Caco-2 (cell line): ENCODE measurements at regions not wholly inside any gene's neighbourhood (a gene's known extent, or its start where the extent isn't known, plus 50 kb on each side); places are given as distances from the start of the nearest gene placed in this dataset.

Source experiments
- BruUV-seq: library from RNA; stranded (reverse); fragments of 400-500 nt; replicated peaks from 2 replicates; lab custom pipeline; 2021; lab: Mats Ljungman, UMichigan
- CTCF ChIA-PET: fragments of 300-600 bp; sonication (Branson Sonifier 250); formaldehyde crosslinking; loops from one replicate; lab custom pipeline; 2022; ENCODE audit warnings: antibody characterized with exemption; lab: Charles Lee
- POLR2A ChIA-PET: fragments of 300-600 bp; sonication (Branson Sonifier 250); formaldehyde crosslinking; loops from one replicate; lab custom pipeline; 2022; ENCODE audit warnings: antibody characterized with exemption; lab: Charles Lee
- DNase-seq, 2 experiments: peaks; one replicate each; pipeline versions ENCODE4 v3.0.0 to v3.0.0-alpha.2; 2020 to 2022
- H3K27me3 ChIP-seq: replicated peaks from 2 replicates; pipeline ENCODE4 v1.6.0; 2011; ENCODE audit warnings: low read length; ENCODE audit not compliant: control insufficient read depth, insufficient read depth
- H3K36me3 ChIP-seq: 2 replicates; pipeline ENCODE4 v1.5.1; 2011; ENCODE audit warnings: low read length; ENCODE audit not compliant: control insufficient read depth, insufficient read depth
- H3K4me1 ChIP-seq: fragments of 250-450 bp; sonication (Bioruptor Pico); 2 replicates; pipeline ENCODE4 v1.5.1; 2020; ENCODE audit warnings: mild to moderate bottlenecking
- H3K4me3 ChIP-seq: 2 replicates; pipeline ENCODE4 v1.5.1; 2011; ENCODE audit warnings: low read depth, mild to moderate bottlenecking, control low read depth, low read length
- H3K9me3 ChIP-seq: fragments of 250-450 bp; sonication (Bioruptor Pico); 2 replicates; pipeline ENCODE4 v1.5.1; 2020; ENCODE audit warnings: mild to moderate bottlenecking, moderate library complexity
- H3K27ac Mint-ChIP-seq: one replicate; pipeline ENCODE4 v1.8.0; 2022; ENCODE audit warnings: mixed read lengths; ENCODE audit not compliant: unreplicated experiment
- H3K27me3 Mint-ChIP-seq: one replicate; pipeline ENCODE4 v1.8.0; 2022; ENCODE audit warnings: mixed read lengths; ENCODE audit not compliant: insufficient read depth, unreplicated experiment
- H3K36me3 Mint-ChIP-seq: one replicate; pipeline ENCODE4 v1.8.0; 2022; ENCODE audit warnings: mild to moderate bottlenecking, mixed read lengths; ENCODE audit not compliant: insufficient read depth, unreplicated experiment
- H3K4me1 Mint-ChIP-seq: one replicate; pipeline ENCODE4 v1.8.0; 2022; ENCODE audit warnings: low read depth, mixed read lengths; ENCODE audit not compliant: unreplicated experiment
- H3K4me3 Mint-ChIP-seq: one replicate; pipeline ENCODE4 v1.8.0; 2022; ENCODE audit warnings: mild to moderate bottlenecking, moderate library complexity, mixed read lengths; ENCODE audit not compliant: unreplicated experiment
- H3K9me3 Mint-ChIP-seq: one replicate; pipeline ENCODE4 v1.8.0; 2022; ENCODE audit warnings: mixed read lengths; ENCODE audit not compliant: unreplicated experiment
- intact Hi-C: fragments of 100-400 bp; cut with micrococcal nuclease; formaldehyde crosslinking; loops from one replicate; pipeline ENCODE4 v1.10.0; 2022; ENCODE audit not compliant: unreplicated experiment
- TF ChIP-seq, protein P1 (sequence below), 2 experiments: fragments of 200-600 bp in 1 of 2; IDR thresholded peaks; 1 replicate in 1 of 2; 2 replicates in 1 of 2; pipeline versions ENCODE4 v1.5.1 to v1.8.0; 2011 to 2022; ENCODE audit warnings: antibody characterized with exemption in 1 of 2, control low read depth in 1 of 2, inconsistent platforms in 1 of 2, low read depth in 1 of 2, low read length in 1 of 2, mild to moderate bottlenecking in 1 of 2, moderate library complexity in 1 of 2; ENCODE audit not compliant: insufficient read depth in 1 of 2, severe bottlenecking in 1 of 2, unreplicated experiment in 1 of 2

DNA sequence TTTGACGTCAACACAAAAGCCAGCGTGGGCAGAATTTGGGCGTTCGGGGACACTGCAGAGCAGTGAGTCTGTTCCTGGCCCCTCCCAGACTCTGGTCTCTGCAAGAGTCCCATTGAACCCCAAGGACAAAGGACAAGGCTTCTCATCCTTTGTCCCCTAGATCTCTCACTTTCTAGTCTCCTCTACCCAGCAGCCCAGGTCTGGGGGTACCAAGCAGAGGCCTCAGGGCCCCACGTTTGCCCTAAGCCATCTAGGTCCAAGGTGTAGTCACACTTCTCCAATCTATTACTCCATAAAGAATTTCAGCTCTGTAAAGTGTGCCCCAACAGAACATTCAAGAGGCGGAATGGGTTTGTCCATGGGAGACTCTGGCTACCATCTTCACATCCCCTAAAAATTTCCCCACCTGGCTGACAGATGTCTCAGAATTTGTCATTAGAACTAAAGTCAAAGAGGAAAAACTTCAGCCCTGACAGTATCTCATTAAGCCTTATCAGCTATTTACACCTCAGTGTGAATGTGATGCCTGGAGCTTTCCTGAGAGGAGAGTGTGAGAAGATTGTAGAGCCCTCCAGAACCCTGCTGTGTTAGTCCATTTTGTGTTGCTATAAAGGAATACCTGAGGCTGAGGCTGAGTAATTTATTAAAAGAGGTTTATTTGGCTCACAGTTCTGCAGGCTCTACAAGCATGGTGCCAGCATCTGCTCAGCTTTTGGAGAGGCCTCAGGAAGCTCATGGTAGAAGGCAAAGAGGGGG lies 81.4 kb upstream of the HABP2 start:
- intact Hi-C loops = no loop called here
- POLR2A ChIA-PET = interaction anchor here (0.6 kb wide), 1 partner anchor 92 kb away, joined by 3 read pairs; no protein-coding TSS in a partner anchor
- Histone ChIP-seq H3K9me3 (no peaks in the 10 kb centered on the region; the same call in 1 of the 2 replicates), H3K36me3 (no peaks in the 10 kb centered on the region), H3K4me3 (no peak overlapping the region), H3K27me3 (no peaks in the 10 kb centered on the region; the same call in 1 of the 2 replicates), H3K4me1 (no peaks in the 10 kb centered on the region)
- BruUV-seq = no TSS peak
- Mint-ChIP-seq H3K27ac (no peak overlapping the region), H3K4me3 (no peak overlapping the region), H3K9me3 (peaks cover 11% of the 10 kb centered on the region), H3K4me1 (no peaks in the 10 kb centered on the region), H3K36me3 (no peaks in the 10 kb centered on the region), H3K27me3 (no peaks in the 10 kb centered on the region)
- CTCF ChIA-PET = no interaction called here
- no peak for DNase-seq
- TF ChIP-seq, protein P1, sequence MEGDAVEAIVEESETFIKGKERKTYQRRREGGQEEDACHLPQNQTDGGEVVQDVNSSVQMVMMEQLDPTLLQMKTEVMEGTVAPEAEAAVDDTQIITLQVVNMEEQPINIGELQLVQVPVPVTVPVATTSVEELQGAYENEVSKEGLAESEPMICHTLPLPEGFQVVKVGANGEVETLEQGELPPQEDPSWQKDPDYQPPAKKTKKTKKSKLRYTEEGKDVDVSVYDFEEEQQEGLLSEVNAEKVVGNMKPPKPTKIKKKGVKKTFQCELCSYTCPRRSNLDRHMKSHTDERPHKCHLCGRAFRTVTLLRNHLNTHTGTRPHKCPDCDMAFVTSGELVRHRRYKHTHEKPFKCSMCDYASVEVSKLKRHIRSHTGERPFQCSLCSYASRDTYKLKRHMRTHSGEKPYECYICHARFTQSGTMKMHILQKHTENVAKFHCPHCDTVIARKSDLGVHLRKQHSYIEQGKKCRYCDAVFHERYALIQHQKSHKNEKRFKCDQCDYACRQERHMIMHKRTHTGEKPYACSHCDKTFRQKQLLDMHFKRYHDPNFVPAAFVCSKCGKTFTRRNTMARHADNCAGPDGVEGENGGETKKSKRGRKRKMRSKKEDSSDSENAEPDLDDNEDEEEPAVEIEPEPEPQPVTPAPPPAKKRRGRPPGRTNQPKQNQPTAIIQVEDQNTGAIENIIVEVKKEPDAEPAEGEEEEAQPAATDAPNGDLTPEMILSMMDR (IDR thresholded peaks at IDR 0.05; ENCODE audit: insufficient read depth in 1 of 2, low read depth in 1 of 2, low read length in 1 of 2, severe bottlenecking in 1 of 2, unreplicated experiment in 1 of 2) = no peak

DNA sequence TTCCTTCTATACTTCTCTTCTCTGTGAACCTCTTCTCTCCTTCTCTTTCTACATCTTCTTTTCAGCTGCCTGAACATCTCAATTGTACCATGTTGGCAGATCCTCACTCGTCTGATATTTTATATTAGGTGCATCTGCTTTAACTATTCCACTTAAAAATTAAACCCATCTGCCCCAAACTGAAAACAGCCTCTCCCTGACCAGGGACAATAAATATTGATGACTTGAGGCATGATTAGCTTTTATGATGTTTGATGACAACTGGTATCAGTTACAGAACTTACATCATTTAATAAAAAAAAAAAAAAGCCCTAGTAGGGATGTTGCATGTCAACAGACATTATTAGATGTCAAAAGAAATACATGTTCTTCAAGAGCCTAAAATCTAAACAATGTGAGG lies 79.8 kb upstream of the HABP2 start:
- Mint-ChIP-seq H3K36me3 (no peaks in the 10 kb centered on the region), H3K27ac (no peak overlapping the region), H3K9me3 (peaks cover 11% of the 10 kb centered on the region), H3K4me3 (no peak overlapping the region), H3K4me1 (no peaks in the 10 kb centered on the region), H3K27me3 (no peaks in the 10 kb centered on the region)
- TF ChIP-seq, protein P1 (IDR thresholded peaks at IDR 0.05; ENCODE audit: insufficient read depth in 1 of 2, low read depth in 1 of 2, low read length in 1 of 2, severe bottlenecking in 1 of 2, unreplicated experiment in 1 of 2) = no peak
- ChIA-PET CTCF (interaction anchor here (0.6 kb wide), 1 partner anchor 27 kb away, joined by 3 read pairs; no protein-coding TSS in a partner anchor), POLR2A (no interaction called here)
- no TSS peak for BruUV-seq
- intact Hi-C loops = no loop called here
- DNase-seq = no peak
- no peak overlapping the region for H3K4me3 ChIP-seq
- H3K36me3 ChIP-seq = no peaks in the 10 kb centered on the region
- H3K4me1 ChIP-seq = no peaks in the 10 kb centered on the region
- no peaks in the 10 kb centered on the region for H3K9me3 ChIP-seq
- no peaks in the 10 kb centered on the region; the same call in 1 of the 2 replicates for H3K27me3 ChIP-seq

DNA sequence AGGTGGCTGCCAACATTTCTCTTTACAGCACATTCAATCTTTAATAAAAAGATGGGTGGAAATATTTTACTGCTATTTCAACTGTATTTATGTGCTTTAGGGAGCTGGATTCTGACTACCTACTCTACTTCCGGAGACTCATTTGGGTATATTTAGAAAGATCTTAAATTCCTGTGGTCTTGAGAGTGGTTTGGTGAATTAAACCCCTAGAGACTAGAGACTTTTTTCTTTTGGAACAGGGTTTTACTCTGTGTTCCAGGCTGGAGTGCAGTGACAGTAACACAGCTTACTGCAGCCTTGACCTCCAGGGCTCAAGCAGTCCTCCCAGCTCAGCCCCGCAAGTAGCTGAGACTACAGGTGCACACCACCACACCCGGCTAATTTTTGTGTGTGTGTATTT lies 79.0 kb upstream of the HABP2 start:
- intact Hi-C loops = no loop called here
- Histone ChIP-seq H3K36me3 (no peaks in the 10 kb centered on the region), H3K4me3 (no peak overlapping the region), H3K9me3 (peaks cover 4% of the 10 kb centered on the region), H3K27me3 (no peaks in the 10 kb centered on the region; the same call in 1 of the 2 replicates), H3K4me1 (no peaks in the 10 kb centered on the region)
- H3K27ac Mint-ChIP-seq = no peak overlapping the region
- no peaks in the 10 kb centered on the region for H3K4me1 Mint-ChIP-seq
- no TSS peak for BruUV-seq
- H3K36me3 Mint-ChIP-seq = no peaks in the 10 kb centered on the region
- peaks cover 11% of the 10 kb centered on the region for H3K9me3 Mint-ChIP-seq
- H3K27me3 Mint-ChIP-seq = no peaks in the 10 kb centered on the region
- TF ChIP-seq, protein P1 (IDR thresholded peaks at IDR 0.05; ENCODE audit: insufficient read depth in 1 of 2, low read depth in 1 of 2, low read length in 1 of 2, severe bottlenecking in 1 of 2, unreplicated experiment in 1 of 2) = no peak
- ChIA-PET POLR2A (no interaction called here), CTCF (no interaction called here)
- DNase-seq = no peak
- H3K4me3 Mint-ChIP-seq = no peak overlapping the region
